Fibroblast of skin of abdomen (primary cell): ENCODE measurements at regions not wholly inside any gene's neighbourhood (a gene's known extent, or its start where the extent isn't known, plus 50 kb on each side); places are given as distances from the start of the nearest gene placed in this dataset.

ENCODE experiments used
- DNase-seq: peaks from one replicate; pipeline ENCODE4 v3.0.0-alpha.2; 2013

- DNase-seq = no peak
Observed at GRCh38 chr12:130074661-130075406, 87.4 kb upstream of the FZD10 start.

GRCh38 chr12:130075497-130076076 lies 86.7 kb upstream of the FZD10 start:
- no peak for DNase-seq

- no peak for DNase-seq
Observed at GRCh38 chr12:130076126-130076525, 86.1 kb upstream of the FZD10 start.

DNA sequence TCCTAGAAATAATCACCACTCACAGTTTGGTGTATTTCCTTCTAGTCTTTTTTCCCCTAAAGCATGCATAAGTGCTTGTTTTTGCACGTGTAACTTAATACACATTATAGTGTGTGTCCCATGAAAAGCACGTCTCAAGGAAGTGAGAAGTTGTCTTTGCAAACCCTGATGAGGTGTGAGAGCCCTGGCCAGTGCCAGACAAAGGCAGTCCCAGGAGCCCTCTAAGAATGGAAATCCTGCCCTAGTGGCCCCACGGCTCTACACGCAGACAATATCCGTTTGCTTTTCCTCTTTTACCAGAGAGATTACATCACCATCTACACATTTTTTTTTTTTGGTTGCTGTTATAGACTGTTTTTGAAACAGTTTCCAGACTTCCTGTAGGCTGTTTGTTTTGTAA lies 85.5 kb upstream of the FZD10 start:
- no peak for DNase-seq

- DNase-seq = no peak
Observed at GRCh38 chr12:130078852-130079251, 83.4 kb upstream of the FZD10 start.

DNA sequence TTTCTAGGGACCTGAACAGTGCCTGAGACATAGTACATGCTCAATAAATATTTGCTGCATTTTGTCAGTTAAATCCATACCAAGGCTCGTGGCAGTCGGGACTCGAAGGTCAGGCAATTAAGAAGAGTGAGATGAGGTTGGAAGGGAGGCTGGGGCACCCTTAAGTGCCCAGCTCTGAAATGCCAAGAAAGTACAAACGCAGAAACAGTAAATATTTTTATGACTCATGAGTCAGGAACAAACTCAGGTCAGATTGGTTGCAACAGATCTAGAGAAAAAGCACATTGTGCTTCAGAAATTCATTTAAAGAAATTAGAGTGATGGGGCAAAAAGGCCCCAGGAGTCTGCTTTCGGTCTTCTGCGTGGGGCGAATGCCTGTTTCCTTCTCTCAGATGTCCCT lies 83.0 kb upstream of the FZD10 start:
- no peak for DNase-seq

DNA sequence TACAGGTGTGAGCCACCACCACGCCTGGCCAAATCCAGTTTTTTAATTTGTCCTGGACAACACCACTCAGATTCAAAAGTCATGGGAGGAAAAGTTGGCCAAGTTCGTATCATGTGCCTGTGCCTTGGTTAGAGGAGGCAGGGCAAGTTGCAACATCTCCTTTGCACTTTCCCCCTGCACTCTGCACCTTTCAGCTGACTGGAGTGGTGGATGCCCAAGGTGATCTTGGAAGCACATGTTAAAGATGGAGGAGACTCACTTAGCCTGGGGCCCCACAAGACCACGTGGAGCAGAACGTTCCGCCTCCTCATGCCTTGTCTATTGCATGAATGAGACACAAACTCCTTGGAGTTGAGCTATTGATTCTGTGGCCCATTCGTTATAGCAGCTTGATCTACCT lies 82.1 kb upstream of the FZD10 start:
- DNase-seq = no peak

DNA sequence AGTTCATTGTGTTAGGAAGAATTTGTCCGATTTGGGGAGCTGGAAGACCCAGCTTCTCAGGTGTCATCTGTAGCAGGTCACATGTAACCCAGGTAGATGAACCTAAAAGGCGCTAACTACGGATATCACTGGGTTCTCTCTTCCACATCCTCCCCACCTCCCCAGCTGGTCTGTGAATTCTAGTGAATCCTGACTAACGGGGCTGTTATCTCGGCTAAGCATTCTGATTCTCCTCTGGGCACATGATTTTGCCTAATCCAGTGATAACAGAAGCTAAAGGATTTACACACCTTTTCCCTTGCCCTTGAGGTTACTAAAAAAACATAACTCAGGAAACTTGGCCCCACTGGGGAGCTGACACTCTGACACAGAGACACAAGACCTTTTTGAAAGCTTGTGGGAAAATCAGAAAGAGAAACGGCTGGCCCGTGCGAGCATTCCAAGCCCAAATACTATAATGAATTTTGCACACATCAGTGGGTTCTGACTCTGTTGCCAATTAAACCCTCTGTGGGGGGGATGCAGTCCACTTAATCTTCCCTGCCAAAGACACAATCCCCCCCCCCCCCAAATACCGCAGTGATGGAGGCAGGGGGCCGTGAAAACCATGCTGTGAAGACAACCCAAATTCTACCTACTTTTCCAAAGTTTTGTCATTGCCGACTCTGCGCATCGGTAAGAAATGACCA lies 81.0 kb upstream of the FZD10 start:
- no peak for DNase-seq

DNA sequence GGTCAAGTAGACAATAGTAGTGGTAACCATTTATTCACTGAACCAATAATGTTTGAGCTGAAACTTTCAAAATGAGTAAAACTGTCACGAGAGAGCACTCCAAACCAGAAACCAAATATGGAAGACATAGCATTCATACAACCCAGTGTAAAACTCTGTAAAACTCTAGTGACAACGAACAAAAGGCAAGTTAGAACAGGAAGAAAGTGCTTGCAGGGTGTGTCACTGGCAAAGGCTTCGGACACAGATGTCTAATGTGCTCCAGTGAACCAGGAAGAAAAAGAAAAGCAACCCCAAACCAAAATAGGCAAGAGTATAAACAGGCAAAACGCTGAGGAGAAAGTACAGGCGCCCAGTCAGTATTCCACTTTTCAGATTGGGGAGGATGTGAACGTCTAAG lies 79.3 kb upstream of the FZD10 start:
- DNase-seq = no peak

DNA sequence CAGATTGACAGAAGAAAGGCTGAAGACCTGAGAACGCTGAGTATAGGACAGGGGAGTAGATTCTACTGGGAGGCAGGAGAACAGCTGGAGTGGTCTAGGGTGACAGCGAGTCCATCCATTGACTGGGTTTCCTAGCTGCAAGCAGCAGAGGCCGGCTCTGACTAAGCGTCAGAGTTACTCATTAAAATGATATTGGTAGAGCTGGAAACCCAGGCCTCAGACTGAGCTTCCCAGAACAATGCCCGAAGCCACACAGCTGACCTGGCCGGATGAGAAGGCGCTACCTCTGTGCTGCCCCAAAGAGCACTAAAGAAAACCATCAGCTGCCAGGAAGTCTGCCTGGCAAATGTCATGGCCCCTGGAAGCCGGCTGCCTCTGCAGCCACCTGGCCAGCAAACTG lies 78.5 kb upstream of the FZD10 start:
- no peak for DNase-seq

DNA sequence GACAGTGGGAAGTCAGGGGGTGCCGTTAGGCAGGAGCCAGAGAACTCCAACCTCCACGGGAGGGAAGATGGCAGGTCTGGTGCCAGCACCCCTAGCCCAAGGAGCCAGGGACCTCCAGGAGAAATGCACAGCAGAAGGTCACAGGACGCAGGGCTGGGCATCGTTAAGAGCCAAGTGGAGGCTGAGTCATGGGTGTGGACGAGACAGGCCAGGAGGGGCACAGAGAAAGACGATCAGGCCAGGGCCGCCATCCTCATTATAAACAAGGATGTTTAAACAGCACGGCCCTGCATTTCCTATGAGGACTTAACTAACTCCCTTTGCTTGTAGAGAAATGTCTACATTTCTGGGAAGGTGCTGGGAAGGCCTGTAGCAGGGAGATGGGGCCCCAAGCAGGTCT lies 77.9 kb upstream of the FZD10 start:
- DNase-seq = no peak

GRCh38 chr12:130086248-130086647 lies 76.0 kb upstream of the FZD10 start:
- no peak for DNase-seq

DNA sequence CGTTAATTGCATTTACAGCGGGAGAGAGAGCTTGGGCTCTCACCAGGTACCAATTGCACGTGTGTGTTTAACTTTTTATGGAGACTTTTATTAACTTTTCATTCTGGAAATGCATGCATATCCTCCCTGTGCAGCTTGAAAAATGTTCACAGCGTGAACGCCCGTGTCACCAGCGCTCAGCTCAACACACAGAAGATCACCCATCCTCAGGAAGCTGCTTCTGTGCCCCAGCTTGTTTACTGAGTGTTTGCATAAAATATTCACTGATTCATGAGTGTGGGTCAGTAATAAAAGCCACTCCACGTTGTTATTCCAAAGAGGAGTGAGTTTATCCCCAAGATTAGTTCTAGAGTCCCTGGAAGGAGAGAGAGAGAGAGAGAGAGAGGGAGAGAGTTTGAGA lies 75.5 kb upstream of the FZD10 start:
- no peak for DNase-seq

DNA sequence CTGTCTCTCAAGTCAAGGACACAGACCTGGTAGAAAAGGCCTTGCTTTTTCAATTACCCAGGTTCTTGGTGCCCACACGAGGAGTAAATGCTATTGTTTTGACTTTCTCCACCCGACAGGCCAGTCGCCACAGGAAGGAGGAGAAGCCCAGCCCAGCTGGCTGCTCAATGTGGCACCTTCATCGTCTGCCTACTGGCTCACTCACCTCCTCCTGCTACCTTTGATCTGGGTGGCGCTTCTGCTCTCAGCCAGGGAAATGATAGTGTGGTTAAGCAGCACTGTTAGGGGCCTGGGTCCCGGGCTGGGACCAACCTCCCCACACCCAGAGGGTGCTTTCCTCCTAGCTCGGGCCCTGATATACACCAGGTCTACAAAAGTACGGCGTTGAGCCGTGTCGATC lies 75.0 kb upstream of the FZD10 start:
- DNase-seq = no peak

GRCh38 chr12:130088504-130088903 lies 73.8 kb upstream of the FZD10 start:
- no peak for DNase-seq

GRCh38 chr12:130090542-130090941 lies 71.7 kb upstream of the FZD10 start:
- no peak for DNase-seq

DNA sequence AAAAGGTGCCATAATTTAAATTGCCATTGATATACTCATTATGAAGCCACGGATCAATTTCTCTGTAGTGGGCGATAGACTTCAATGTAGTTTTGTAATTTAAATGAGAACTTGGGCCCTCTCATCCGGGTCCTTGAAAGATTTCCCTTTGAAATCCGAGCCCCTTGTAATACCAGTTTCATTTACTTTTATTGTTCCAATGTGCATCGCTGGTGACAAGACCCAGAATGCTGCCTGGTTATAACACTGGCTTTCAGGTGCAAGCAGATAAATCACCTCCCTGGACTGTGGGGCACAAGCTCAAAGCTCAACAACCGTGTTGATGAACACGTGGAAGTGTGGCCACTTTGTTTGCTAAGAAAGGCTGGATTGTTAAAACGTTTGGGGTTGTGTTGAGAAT lies 68.9 kb upstream of the FZD10 start:
- DNase-seq = no peak

DNA sequence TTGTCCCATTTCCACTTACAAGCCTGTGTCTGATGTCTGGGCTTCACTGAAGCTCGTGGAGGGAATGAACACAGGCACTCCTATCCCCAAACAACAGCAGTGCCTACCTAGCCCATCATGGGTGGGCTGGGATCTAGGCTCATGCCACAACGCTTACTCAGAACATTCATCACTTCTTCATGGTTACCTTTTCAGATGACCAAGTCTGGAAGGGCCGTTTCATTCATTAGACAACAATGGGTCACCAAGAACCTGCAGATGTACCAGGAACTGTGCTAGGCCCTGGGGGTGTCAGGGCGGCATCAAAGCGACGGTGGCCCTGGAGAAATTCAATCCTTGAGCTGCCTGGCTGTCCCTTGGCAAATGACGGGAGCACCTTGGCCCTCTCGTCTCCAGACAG lies 64.9 kb upstream of the FZD10 start:
- no peak for DNase-seq

GRCh38 chr12:130097798-130098255 lies 64.4 kb upstream of the FZD10 start:
- no peak for DNase-seq

DNA sequence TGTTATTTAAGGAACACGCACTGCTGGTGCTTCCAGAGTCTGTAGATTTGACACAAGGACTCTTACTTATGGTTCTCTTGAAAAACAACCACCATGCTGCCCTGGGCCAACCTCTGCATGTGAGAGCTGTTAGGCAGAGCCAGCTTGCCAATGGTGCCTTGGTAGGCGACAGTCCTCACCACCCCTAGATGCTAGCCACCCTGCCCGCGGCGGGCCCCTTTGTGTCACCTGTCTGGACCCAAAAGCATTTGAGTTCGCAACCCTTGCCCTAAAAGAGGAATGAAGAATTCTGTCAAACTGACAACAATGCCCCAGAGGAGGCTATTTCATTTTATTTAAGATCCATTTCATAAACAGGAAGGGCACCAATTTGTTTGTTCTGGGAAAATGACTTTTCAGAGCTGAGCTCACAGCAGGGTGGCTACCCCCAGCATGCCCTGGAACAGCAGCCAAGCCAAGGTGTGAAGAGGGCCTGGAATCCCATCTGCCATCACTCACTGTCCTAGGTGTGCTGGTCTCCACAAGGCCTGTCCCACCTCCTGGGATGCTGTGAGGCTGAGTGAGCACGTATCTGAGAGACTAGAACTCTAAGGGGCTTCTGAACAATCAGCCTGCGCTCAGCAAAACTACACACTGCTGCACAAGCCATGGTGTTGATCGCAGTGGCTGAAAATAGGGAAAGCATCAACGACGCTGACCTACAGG lies 63.8 kb upstream of the FZD10 start:
- DNase-seq = no peak

GRCh38 chr12:130100634-130101362 lies 61.5 kb upstream of the FZD10 start:
- no peak for DNase-seq

DNA sequence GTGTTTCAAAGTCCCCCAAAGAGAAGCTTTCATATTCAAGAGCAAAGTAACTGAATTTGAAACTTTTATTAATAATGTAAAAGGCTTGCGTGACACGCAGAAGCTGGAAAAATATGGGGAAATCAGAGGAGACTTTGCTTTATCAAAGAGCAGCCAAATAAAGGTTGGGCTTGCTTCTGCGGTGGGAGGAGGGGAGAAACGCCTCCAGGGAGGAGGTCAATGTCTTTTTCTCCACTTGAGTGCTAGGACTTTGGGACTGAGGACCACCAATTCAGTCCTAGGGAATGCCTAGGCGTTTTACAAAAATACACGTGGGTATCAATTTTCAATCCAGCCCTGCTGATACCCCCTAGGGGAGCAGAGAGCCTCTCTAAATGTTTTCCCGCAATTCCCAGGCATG lies 60.9 kb upstream of the FZD10 start:
- no peak for DNase-seq

- no peak for DNase-seq
Observed at GRCh38 chr12:130102266-130102665, 60.0 kb upstream of the FZD10 start.
